ENCODE measurements at regions not wholly inside any gene's neighbourhood (a gene's known extent, or its start where the extent isn't known, plus 50 kb on each side); places are given as distances from the start of the nearest gene placed in this dataset.
"Not testable (repeated sequence)": the region's sequence is repeated elsewhere in the genome, so short reads cannot be mapped to it uniquely, and the experiment has no call there.

DNA sequence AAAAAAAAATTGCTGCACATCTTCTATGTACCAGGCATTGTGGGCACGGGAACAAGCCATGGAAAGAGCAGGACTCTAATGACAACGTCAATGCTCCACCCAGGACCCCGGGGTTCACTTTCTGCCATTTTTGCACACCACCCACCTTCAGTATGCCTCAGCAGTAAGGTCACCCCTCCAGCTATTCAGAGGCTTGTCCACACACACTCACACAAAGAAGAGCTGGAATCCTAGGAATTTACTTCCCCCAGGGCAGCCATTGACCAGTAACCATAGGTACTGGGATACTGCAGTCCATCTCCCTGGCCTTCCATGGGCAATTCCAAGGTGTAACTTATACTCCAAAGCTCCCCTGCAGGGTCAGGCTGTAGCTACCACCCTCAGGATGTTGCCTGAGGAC, 170.8 kb downstream of the SUCLG1 start:
- DNase-seq (ENCODE audit: low spot score), result no peak

DNA sequence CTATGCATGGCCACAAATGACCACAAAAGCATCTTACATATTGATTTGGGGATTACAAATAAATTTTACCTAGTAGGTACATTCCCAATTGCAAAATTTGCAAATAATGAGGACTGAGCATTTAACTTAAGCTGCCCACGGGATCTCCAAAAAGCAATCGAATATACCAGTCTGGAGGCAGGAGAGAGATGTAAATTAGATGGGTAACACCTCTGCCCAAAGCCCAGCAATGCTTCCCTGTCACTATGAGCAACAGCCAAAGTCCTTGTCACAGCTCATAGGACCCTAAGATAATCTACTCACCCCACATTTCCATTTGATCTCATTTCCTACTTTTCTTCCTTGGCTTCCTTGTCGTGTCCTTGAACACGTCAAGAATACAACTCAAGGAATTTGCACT, 172.2 kb downstream of the SUCLG1 start:
- no peak for DNase-seq (ENCODE audit: low spot score)

DNA sequence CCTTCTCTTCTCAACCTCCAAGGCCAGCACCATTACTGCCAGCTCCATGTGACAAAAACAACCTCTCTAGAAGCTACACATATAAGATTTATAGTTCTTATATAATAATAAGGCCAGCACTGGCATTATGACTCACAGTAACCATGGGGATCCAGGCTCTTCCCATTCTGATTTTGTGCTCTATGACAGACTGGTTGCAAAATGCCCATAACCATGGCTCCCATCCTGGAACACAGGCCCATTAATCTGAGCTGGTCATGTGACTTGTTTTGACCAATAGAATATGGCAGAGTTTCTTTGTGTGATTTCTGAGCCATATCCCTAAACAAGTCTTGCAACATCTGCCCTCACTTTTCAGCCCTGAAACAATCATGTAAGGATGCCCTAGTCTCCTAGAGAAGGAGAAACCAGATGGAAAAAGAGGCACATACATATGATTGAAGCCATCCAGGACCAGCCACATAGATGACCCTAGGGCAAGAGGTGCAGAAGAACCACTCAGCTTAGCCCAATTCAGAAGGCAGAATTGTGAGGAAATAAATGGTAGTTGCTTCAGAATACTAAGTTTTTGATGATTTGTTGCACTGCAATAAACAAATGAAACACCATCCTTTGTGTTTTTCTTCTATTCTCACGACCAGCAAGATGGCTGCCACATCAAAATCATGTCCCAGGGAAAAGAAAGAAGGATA, 173.9 kb downstream of the SUCLG1 start:
- DNase-seq (ENCODE audit: low spot score), result no peak

DNA sequence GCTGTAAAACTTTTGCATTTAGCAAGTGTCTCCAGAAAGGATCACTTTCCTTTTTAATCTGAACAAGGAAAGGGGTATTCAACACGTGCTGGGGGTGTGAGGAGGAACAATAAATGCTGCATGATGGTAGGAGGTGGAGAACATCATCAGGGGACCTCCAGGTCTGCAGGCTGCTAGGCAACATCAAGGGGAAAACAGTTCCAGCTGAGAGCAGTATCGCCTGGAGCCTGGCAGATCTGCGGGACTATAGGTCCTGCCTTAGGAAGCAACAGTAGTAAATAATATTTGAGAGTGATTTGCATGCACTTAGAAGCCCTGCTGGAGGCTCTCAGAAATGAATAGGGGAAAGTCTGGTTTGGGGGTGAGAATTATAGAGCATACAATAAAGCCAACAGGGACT, 175.6 kb downstream of the SUCLG1 start:
- DNase-seq (ENCODE audit: low spot score), result peak; percentile 49

DNA sequence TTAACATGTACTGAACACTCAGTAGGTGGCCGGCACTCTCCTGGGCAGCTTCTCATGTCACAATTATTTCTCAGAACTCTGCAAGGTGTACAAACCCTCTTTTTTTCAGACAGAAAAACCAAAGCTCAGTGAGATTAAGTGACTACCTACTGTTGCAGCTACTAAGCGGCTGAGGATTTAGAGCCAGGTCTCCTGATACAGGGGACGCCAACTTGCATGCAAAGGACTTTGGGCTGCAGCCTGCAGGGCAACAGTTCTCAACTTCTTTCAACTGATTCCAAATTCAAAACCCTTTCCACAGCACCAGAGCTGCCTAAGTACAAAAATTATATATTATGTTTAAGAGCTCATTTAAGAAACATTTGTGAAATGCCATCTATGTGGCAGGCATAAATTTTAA, 177.6 kb downstream of the SUCLG1 start:
- peak; percentile 69 for DNase-seq (ENCODE audit: low spot score)

DNA sequence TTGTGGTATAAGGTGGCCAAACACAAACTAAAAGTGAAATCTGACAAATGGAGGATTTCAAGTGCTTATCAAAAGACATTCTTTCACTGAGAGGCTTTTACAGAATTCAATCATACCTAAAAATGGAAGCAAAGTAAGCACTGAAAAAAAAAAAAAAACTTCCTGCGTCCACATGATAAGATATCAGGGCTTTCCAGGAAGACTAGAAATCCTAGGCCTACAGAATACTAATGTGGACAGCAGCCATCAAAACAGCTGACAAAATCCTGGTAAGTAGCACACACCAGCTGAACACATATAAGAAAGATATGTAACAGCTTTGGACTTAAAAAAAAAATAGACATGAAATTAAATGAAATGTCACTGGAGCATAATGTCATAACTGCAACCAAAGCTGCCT, 178.2 kb downstream of the SUCLG1 start:
- DNase-seq (ENCODE audit: low spot score), result peak; percentile 94

DNA sequence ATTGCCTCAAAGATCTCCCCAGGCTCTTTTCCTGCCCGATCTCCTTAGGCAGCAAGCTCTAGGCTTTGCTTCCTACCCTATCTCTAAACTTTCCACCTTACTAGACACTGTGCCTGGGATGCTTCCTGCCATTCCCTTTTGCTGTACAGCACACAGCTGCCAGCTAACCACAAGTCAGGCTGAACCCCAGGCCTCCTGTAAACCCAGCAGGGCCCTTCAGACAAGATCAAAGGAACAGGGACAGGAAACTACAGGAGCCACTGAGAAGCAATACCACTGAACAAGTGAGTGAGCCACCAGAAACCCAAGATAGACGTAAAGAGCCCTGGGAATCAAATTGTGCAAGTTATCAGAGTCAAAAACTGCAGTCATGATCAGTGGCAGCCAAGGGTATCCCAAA, 180.7 kb downstream of the SUCLG1 start:
- DNase-seq (ENCODE audit: low spot score), result no peak

DNA sequence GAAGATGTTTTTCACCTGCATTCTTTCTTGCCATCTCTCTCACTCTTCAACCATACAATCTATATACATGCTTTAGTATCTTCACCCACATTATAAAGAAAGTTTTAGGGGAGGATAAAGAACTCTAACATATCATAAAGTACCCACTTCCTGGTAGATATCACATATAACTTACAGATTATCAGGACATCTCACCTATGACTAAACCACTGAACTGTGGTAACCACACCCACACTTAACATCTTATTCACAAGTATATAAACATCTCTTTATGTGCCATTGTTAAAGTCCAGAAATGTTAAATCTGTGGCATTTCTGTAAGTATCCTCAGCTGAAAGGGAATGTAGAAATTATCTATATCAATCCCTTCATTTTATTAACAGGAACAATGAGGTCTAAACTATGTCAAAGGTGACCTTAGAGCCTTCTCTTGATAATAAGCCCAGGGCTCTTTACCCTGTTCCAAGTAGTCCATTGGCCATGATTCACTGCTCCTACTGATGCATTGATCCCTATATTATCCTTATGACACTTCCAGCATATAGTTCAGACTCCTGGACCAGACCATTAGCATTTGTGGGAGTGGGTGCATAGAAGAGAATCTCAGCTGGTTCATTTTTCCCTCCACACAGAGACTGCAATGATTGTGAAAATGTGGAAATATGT, 182.4 kb downstream of the SUCLG1 start:
- no peak for DNase-seq (ENCODE audit: low spot score)

DNA sequence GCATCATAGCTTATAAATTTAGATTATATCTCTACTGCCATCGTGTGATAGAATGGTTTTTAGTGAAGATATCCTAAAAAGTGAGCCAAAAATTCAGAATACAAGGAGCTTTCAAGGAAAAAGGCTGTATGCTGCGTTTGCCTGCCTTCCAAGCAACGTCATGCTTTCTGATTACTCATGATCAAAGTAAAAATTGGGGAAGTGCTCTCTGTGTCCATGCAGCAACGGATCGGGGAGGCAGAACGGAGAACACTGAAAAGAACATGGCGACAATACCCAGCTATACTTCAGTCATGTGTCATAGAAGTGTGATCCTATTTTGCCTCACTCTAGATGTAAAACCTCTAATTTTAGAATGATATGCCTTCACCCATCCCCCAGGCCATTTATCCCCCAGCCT, 185.7 kb downstream of the SUCLG1 start:
- peak; percentile 22 for DNase-seq (ENCODE audit: low spot score)

DNA sequence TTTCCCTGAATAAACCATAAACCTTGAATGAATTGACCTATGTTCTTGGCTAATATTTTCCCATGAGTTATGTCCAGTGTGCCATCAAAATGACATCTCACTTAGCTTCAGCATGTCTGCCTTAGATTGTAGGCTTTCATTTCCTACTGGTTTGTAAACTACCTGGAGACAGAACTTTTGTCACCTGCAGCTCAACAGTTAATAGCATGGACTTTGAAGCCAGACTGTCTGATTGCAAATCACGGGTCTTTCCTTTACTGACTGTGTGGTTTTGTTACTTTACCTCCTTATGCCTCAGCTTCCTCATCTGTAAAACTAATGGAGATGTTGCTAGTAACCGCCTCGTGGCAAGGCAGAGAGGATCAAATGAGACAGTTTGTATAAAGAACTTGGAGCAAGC, 187.1 kb downstream of the SUCLG1 start:
- DNase-seq (ENCODE audit: low spot score), result no peak

DNA sequence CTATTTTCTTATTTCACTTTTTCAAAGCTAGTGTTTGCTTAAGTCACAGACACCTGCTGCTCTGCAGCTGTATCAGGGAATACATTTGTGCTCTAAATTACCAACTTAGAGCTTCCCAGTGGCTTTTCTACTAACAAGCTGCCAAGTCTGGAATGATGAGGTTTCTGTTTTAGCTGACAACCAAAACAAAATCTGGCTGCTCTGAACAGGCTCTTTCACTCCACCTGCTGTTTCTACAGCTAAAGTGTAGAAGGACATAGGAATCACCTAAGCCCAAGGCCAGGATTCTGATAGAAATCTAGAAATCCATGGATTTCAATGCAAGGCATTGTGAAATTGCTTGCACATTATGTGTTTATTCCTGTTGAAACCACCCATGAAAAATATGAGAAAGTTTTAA, 201.2 kb downstream of the SUCLG1 start:
- peak; percentile 70 for DNase-seq (ENCODE audit: low spot score)

DNA sequence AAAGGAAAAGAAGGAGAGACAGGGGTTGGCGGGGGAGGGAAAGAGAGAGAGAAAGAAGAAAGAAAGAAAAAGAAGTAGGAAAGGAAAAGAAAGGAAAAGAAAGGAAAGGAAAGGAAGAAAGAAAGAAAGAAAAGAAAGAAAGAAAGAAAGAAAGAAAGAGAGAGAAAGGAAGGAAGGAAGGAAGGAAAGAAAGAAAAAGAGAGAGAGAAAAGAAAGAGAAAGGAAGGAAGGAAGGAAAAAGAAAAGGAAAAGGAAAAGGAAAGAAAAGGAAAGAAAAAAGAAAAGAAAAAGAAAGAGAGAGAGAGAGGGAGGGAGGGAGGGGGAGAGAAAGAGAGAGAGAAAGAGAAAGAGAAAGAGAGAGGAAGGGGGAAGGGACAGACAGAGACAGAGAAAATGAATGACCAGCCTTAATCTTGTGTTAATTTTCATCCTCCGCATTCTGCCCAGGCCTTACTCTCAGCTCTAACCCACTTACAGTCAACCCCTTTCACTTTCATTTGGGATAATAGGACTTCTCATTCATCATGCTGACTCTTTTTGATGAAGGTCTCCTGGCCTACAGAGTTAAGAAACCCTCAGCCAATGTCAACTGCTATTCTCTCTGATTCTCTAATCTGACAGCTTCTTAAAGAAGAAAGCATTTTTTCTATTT, 207.3 kb downstream of the SUCLG1 start:
- no peak for DNase-seq (ENCODE audit: low spot score)

DNA sequence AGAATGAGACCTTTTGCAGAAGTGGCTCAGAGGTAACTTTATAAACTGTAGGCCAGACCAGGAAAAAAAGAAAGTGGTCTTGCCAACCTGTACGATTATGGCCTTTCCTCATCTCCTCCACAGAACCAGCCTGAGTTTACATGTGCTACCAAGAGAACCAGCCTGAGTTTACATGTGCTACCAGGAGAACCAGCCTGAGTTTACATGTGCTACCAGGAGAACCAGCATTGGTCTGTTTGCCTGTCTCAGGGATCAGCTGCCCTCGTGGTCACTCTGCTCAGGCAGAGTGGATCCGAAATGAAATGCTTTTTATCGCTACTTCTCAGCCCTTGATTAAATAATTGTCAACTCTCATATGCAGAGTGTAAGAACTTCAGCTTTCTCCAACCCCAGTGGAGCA, 209.9 kb downstream of the SUCLG1 start:
- no peak for DNase-seq (ENCODE audit: low spot score)

DNA sequence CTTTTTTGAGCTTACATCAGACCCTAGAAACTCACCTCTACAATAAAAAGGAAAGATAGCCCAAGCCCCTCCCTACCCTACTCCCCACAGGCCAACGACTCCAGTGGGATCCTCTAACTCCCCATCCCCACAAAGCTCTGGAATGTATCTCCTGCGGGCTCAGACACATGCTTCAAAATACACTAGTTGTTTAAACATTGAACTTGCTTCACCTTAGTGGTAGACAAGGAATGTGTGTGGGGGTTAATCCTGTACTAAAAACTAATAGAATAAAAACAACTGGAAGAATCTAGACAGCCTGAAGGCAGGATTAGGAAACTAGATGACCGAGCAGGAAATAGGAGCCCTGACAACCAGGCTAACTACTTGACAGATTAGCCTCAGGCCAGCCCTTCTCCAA, 211.5 kb downstream of the SUCLG1 start:
- no peak for DNase-seq (ENCODE audit: low spot score)

DNA sequence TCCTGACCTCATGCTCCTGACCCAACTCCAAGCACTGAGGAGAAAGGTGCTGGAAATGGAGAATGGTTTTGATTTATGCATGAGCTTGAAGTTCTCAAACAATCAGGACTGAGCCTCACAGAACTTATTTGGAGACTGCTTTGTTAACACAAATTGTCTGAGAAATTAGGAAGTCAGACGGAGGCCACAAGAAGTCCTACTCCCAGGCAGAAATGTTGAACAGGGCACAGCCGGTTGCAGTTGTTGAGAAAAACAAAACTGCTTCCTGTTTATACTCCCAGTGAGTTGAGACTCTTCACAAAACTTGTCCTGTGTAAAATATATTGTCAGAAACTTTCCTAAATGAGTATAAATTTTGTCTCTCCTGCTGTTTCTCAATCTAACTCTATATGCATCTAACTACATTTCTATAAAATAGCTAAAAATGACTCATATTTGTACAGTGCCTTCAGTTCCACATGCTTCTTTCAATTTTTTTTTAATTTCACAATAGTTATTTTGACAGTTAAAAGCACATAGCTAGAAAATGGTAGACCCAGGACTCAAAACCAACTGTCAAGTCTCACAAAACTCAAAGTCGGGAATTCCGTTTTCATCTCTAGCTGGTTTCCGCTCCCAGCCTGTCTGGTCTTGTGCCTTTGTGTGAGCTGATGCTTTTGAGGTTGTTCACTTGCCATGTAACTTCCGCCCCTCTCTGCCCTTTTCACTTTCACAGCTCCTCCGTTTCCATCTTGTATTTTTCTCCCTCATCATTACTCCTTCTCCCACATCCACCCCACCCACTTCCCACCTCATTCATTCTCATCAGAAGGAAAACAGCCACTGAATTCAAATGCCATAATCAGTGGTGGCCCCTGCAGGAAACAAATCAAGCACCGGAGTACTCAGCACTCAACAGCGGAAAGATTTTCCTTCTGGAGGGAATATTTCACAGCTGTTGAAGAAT, 215.0 kb downstream of the SUCLG1 start:
- DNase-seq (ENCODE audit: low spot score), result peak; percentile 6

DNA sequence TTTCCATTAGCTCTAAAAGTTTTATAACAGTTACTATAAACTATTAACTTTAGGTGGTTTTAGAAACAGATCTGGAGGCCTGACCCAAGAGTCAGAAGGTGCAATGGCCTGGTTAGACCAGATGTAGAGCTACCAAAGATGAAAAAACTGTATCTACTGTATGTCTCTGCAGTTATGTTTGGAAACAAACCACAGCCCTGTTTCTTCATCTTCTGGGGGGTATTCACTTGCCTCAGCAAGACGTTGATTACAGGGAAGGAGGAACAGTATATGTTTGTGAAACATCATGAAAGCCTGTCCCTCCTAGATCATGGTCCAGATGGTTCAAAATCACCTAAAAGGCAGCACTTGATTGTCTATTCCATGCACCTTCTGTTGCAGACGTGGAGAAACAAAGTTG, 220.2 kb downstream of the SUCLG1 start:
- DNase-seq (ENCODE audit: low spot score), result no peak

DNA sequence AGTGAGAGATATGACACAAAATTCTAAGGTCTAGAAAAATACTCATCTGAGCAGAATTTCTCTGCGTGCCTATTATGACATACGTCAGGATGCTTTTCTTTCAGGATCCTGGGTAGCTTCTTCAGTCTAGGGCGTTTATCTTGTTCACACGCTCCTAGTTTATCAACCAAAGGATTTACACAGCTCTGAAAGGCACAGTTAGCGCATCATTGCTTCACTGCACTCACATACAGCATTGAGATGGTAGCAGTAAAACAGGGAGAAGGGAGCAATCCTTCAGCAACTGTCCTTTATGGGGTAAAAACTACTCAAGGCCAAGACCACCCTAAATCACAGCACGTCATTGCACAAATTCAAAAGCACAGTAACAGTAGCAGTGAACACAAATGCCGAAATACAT, 222.8 kb downstream of the SUCLG1 start:
- DNase-seq (ENCODE audit: low spot score), result peak; percentile 72

DNA sequence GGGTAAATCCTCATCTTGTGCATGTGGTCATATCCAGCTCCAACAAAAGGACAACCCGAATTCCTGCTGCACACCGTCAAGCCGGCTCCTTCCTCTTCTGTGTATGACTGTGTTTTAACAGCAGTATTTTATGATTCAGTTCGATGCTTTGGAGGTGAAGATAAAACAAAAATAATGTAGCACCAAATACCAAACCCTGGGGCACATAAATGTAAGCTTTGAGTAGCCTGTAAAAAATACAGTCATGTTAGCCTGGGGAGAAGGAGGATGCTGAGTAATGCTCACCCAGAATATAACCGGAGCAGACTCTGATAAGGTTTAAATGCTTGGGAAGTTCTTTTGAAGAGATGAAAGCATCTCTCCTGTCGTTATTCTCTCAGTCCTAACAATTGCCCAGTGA, 225.0 kb downstream of the SUCLG1 start:
- DNase-seq (ENCODE audit: low spot score), result peak; percentile 45

DNA sequence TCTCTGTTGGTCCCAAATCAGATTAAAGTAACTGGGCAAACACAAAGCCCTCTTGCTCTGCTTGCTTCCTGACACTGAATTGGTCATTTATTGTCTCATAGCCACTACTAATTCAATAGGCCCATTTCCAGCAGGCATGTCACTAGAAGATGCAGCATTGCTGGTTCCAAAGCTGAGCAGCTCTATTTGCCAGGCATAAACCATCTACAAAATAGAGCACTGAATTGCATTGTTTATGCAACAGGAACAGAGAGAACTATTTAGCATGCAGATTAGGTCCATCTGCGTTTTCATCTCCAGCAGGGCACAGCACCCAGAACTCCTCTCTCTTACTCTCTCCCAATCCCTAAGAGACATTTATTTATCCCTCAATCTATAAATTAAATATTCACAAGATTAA, 227.6 kb downstream of the SUCLG1 start:
- DNase-seq (ENCODE audit: low spot score), result no peak

DNA sequence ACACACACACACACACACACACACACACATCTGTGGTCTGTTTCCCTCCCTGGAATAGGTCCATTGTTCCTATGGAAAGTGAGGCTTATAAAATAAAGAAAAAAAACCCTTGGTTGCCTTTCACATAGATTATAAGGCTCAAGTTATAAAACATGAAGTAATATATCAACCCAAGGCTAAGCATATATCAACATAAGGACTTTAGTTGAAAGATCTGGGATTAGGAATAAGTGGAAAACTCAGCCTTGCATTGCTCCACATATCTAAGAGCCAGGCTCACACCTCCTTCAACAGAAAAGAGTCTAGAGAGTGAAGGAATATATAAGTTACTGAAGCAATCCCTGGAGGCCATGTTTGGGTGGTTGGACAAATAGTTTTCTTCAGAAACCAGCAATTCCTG, 235.0 kb downstream of the SUCLG1 start:
- DNase-seq (ENCODE audit: low spot score), result peak; percentile 93

DNA sequence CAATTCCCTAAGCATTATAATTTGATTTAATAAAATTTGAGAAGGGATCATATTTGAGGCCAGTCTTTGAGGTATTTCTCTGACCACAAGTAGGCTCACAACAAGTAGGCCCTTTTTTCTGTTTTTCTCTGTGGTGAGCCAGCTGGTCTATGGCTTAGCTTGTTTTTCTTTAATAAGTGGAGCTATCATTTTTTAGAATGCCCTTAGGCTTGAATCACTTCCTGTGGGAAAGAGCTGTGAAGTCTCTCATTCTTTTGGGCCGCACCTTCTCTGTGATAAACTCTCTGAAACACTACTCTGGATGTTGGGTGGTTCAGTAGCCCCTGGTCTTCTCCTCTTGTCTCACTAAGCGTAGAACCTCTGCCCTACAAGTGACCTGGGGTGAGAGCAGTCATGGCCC, 235.9 kb downstream of the SUCLG1 start:
- no peak for DNase-seq (ENCODE audit: low spot score)

DNA sequence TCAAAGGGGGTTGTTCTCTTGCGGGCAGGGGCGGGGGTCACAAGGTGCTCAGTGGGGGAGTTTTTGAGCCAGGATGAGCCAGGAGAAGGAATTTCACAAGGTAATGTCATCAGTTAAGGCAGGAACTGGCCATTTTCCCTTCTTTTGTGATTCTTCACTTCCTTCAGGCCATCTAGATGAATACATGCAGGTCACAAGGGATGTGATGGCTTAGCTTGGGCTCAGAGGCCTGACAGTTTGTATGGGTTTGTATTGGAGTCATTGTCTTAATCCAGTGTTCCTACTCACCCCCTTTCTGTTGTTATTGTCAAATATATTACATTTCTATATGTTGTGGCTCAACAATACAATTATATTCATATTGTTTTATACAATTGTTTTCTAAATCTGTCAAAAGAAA, 238.0 kb downstream of the SUCLG1 start:
- DNase-seq (ENCODE audit: low spot score), result not testable (repeated sequence)

All from umbilical cord (tissue), 1 donor.